IMR-90 (cell line): ENCODE measurements at regions not wholly inside any gene's neighbourhood (a gene's known extent, or its start where the extent isn't known, plus 50 kb on each side); places are given as distances from the start of the nearest gene placed in this dataset.

Experiments
- ATAC-seq: fragments of 200-7000 bp; cut with Tn5 transposase; 2 replicates; pipeline ENCODE4 v1.9.1; 2020; ENCODE audit warnings: low read depth, mild to moderate bottlenecking, moderate library complexity
- BruUV-seq: library from RNA; stranded (reverse); fragments of 400-500 nt; replicated peaks from 2 replicates; lab custom pipeline; 2021; lab: Mats Ljungman, UMichigan
- CTCF ChIA-PET: fragments of 300-600 bp; formaldehyde crosslinking; extraction: SDS; loops from one replicate; lab custom pipeline; 2021; ENCODE audit warnings: antibody characterized with exemption; lab: Yijun Ruan, JAX
- POLR2A ChIA-PET: fragments of 300-600 bp; sonication (Branson Sonifier 250); formaldehyde crosslinking; loops from one replicate; lab custom pipeline; 2022; ENCODE audit warnings: antibody characterized with exemption; ENCODE audit not compliant: unreplicated experiment; lab: Charles Lee
- DNase-seq: peaks from one replicate; pipeline ENCODE4 v3.0.0; 2013
- H2AFZ ChIP-seq: replicated peaks from 2 replicates; pipeline ENCODE3; 2013; ENCODE audit warnings: low read length, mild to moderate bottlenecking; ENCODE audit not compliant: poor library complexity
- H2AK5ac ChIP-seq: 2 replicates; pipeline ENCODE4 v1.6.1; 2013; ENCODE audit warnings: low read depth, low read length, inconsistent platforms
- H2AK9ac ChIP-seq: replicated peaks from 2 replicates; pipeline ENCODE3; 2013; ENCODE audit warnings: mild to moderate bottlenecking, low read depth, low read length, moderate library complexity; ENCODE audit not compliant: poor library complexity
- H2BK120ac ChIP-seq: 2 replicates; pipeline ENCODE4 v1.6.1; 2013; ENCODE audit warnings: low read depth, low read length, inconsistent platforms
- H2BK15ac ChIP-seq: 3 replicates; pipeline ENCODE4 v1.6.1; 2013; ENCODE audit warnings: low read depth, low read length, inconsistent platforms
- H2BK20ac ChIP-seq: 2 replicates; pipeline ENCODE4 v1.6.1; 2013; ENCODE audit warnings: low read depth, mild to moderate bottlenecking, inconsistent platforms, low read length, moderate library complexity
- H2BK5ac ChIP-seq: 2 replicates; pipeline ENCODE4 v1.6.1; 2013; ENCODE audit warnings: mild to moderate bottlenecking, low read depth, low read length, inconsistent platforms; ENCODE audit not compliant: poor library complexity, severe bottlenecking
- H3K14ac ChIP-seq: replicated peaks from 2 replicates; pipeline ENCODE4 v1.6.1; 2013; ENCODE audit warnings: low read depth, low read length, inconsistent platforms
- H3K18ac ChIP-seq: 2 replicates; pipeline ENCODE4 v1.6.1; 2013; ENCODE audit warnings: low read depth, low read length, control low read depth
- H3K23ac ChIP-seq: 2 replicates; pipeline ENCODE4 v1.6.1; 2013; ENCODE audit warnings: low read depth, low read length, inconsistent platforms
- H3K27ac ChIP-seq: 2 replicates; pipeline ENCODE4 v1.5.1; 2013; ENCODE audit warnings: mild to moderate bottlenecking, control low read depth, low read length; ENCODE audit not compliant: insufficient read depth
- H3K27me3 ChIP-seq: 2 replicates; pipeline ENCODE4 v1.6.1; 2013; ENCODE audit warnings: low read length; ENCODE audit not compliant: control insufficient read depth, insufficient read depth
- H3K36me3 ChIP-seq: 2 replicates; pipeline ENCODE4 v1.6.1; 2013; ENCODE audit warnings: low read length, mixed read lengths; ENCODE audit not compliant: control insufficient read depth, insufficient read depth
- H3K4ac ChIP-seq: 2 replicates; pipeline ENCODE4 v1.6.1; 2013; ENCODE audit warnings: low read depth, low read length, inconsistent platforms
- H3K4me1 ChIP-seq: 2 replicates; pipeline ENCODE4 v1.6.1; 2013; ENCODE audit warnings: low read length, mixed read lengths; ENCODE audit not compliant: control insufficient read depth, insufficient read depth
- H3K4me2 ChIP-seq: 2 replicates; pipeline ENCODE4 v1.6.1; 2013; ENCODE audit warnings: low read depth, mild to moderate bottlenecking, control low read depth, low read length, moderate library complexity
- H3K4me3 ChIP-seq: 2 replicates; pipeline ENCODE4 v1.5.1; 2013; ENCODE audit warnings: low read depth, mild to moderate bottlenecking, control low read depth, low read length, moderate library complexity; ENCODE audit not compliant: insufficient read depth
- H3K56ac ChIP-seq: 2 replicates; pipeline ENCODE4 v1.6.1; 2013; ENCODE audit warnings: low read length, inconsistent platforms; ENCODE audit not compliant: insufficient read depth; ENCODE audit errors: extremely low read depth
- H3K79me1 ChIP-seq, 2 experiments: 2 replicates each; pipeline ENCODE4 v1.6.1; 2013; ENCODE audit warnings: low read length in 2 of 2, inconsistent platforms in 1 of 2, low read depth in 1 of 2
- H3K9ac ChIP-seq: 2 replicates; pipeline ENCODE4 v1.6.1; 2013; ENCODE audit warnings: low read depth, low read length, control low read depth
- H3K9me1 ChIP-seq: 2 replicates; pipeline ENCODE4 v1.6.1; 2013; ENCODE audit warnings: low read length, inconsistent platforms; ENCODE audit not compliant: insufficient read depth
- H3K9me3 ChIP-seq: 2 replicates; pipeline ENCODE4 v1.6.1; 2013; ENCODE audit warnings: low read length; ENCODE audit not compliant: control insufficient read depth, insufficient read depth
- H4K20me1 ChIP-seq: 2 replicates; pipeline ENCODE4 v1.6.1; 2013; ENCODE audit warnings: low read length, inconsistent platforms; ENCODE audit not compliant: insufficient read depth
- H4K5ac ChIP-seq: 2 replicates; pipeline ENCODE4 v1.6.1; 2013; ENCODE audit warnings: mild to moderate bottlenecking, low read depth, low read length, control low read depth
- H4K8ac ChIP-seq, 2 experiments: 2 replicates each; pipeline ENCODE4 v1.6.1; 2013; ENCODE audit warnings: low read depth in 2 of 2, low read length in 2 of 2, control low read depth in 1 of 2, inconsistent platforms in 1 of 2
- H4K91ac ChIP-seq: 2 replicates; pipeline ENCODE4 v1.6.1; 2013; ENCODE audit warnings: low read depth, low read length, inconsistent platforms; ENCODE audit not compliant: insufficient read depth
- BHLHE40 ChIP-seq: fragments of 150-350 bp; IDR thresholded peaks from 2 replicates; pipeline ENCODE4 v1.6.1; 2016; ENCODE audit warnings: mild to moderate bottlenecking, low read depth, low read length
- CEBPB ChIP-seq: IDR thresholded peaks from 2 replicates; pipeline ENCODE4 v1.6.1; 2012; ENCODE audit warnings: low read depth, low read length, improper control_type of control experiment
- CHD1 ChIP-seq: IDR thresholded peaks from 2 replicates; pipeline ENCODE4 v1.6.1; 2012; ENCODE audit warnings: low read depth, low read length, improper control_type of control experiment
- FOS ChIP-seq: fragments of 150-350 bp; IDR thresholded peaks from 2 replicates; pipeline ENCODE4 v1.6.1; 2016; ENCODE audit warnings: low read depth, low read length
- MAFK ChIP-seq: IDR thresholded peaks from 2 replicates; pipeline ENCODE4 v1.6.1; 2012; ENCODE audit warnings: low read depth, low read length, improper control_type of control experiment
- MAZ ChIP-seq: IDR thresholded peaks from 2 replicates; pipeline ENCODE4 v1.6.1; 2012; ENCODE audit warnings: low read depth, mild to moderate bottlenecking, low read length, improper control_type of control experiment, moderate library complexity, borderline replicate concordance
- MXI1 ChIP-seq: IDR thresholded peaks from 2 replicates; pipeline ENCODE4 v1.6.1; 2012; ENCODE audit warnings: low read depth, mild to moderate bottlenecking, low read length, moderate library complexity, borderline replicate concordance
- NFE2L2 ChIP-seq: fragments of 150-350 bp; IDR thresholded peaks from 2 replicates; pipeline ENCODE4 v1.6.1; 2016; ENCODE audit warnings: low read depth, mild to moderate bottlenecking, low read length
- POLR2A ChIP-seq: IDR thresholded peaks from 2 replicates; pipeline ENCODE4 v1.6.1; 2012; ENCODE audit warnings: mild to moderate bottlenecking, low read depth, low read length
- RAD21 ChIP-seq: IDR thresholded peaks from 2 replicates; pipeline ENCODE4 v1.6.1; 2012; ENCODE audit warnings: low read length, improper control_type of control experiment
- RCOR1 ChIP-seq: IDR thresholded peaks from 2 replicates; pipeline ENCODE4 v1.6.1; 2012; ENCODE audit warnings: mild to moderate bottlenecking, low read length, improper control_type of control experiment; ENCODE audit not compliant: insufficient replicate concordance
- RFX5 ChIP-seq: IDR thresholded peaks from 2 replicates; pipeline ENCODE4 v1.8.0; 2012; ENCODE audit warnings: low read depth, mild to moderate bottlenecking, low read length, moderate library complexity
- SMC3 ChIP-seq: fragments of 150-350 bp; IDR thresholded peaks from 2 replicates; pipeline ENCODE4 v1.6.1; 2016; ENCODE audit warnings: low read depth, mild to moderate bottlenecking, antibody characterized with exemption, low read length, moderate library complexity
- WGBS, 2 experiments: methylation state at CpG; one replicate each; pipeline versions ENCODE4 v1.1.5 to v1.1.7; 2013; ENCODE audit warnings: missing lambda C conversion rate in 2 of 2; ENCODE audit not compliant: insufficient read length in 1 of 2; ENCODE audit errors: extremely low coverage in 2 of 2; 5-methylcytosine and 5-hydroxymethylcytosine counted together
- dilution Hi-C: fragments of 300-500 bp; cut with HindIII; formaldehyde crosslinking; loops from one replicate; pipeline ENCODE4 v1.14.3; 2018; ENCODE audit warnings: low sequenced_read_pairs; ENCODE audit not compliant: unreplicated experiment
- in situ Hi-C: fragments of 300-500 bp; cut with MboI; formaldehyde crosslinking; loops from 3 replicates; pipeline ENCODE4 v1.14.3; 2019; ENCODE audit warnings: low sequenced_read_pairs, inconsistent platforms, mixed read lengths
- intact Hi-C: fragments of 100-400 bp; cut with micrococcal nuclease; formaldehyde crosslinking; loops from 2 replicates; pipeline ENCODE4 v1.10.0; 2022
- TF ChIP-seq, protein P1 (sequence below): fragments of 150-350 bp; IDR thresholded peaks from 2 replicates; pipeline ENCODE4 v1.6.1; 2017; ENCODE audit warnings: mild to moderate bottlenecking, antibody characterized with exemption, low read length, low read depth
- TF ChIP-seq, protein P2 (sequence below): conservative IDR thresholded peaks from 2 replicates; pipeline ENCODE4 v1.5.1; 2012; ENCODE audit warnings: mild to moderate bottlenecking, low read depth, low read length, improper control_type of control experiment
- TF ChIP-seq, protein P3 (sequence below): fragments of 150-350 bp; IDR thresholded peaks from 2 replicates; pipeline ENCODE4 v1.6.1; 2016; ENCODE audit warnings: low read depth, mild to moderate bottlenecking, low read length, moderate library complexity, borderline replicate concordance

DNA sequence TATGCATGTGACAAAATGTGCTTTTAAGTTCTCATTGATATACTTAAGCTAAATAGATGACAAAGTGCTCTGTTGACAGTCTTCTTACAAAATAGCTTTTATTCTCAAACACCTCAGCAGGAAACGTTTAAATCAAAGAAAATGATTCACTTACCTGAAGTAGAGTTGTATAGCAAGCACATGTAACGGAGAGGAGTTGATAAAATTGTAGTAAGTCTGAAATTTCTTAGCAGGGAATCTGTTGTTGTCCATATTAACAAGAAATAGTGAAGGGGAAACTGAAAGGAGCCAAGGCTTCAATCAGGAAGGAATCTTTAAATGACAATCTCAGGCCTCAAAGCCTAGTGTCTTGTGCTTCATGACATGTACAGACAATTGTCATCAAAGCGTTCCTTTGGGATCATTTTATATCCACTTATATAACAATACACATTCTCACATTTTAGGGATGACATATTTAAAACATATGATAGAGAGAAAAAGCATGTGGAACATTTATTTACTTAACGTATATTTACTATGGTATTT lies 2010.2 kb upstream of the IGFBP7 start:
- no CpG with 5 or more reads among the region's 4 CpGs for WGBS, 2 experiments
- H4K91ac ChIP-seq = no peak overlapping the region
- H3K9me3 ChIP-seq = 0 out of 2 replicates have a peak, but pooled peaks cover 2% of the 10 kb centered on the region
- no peak overlapping the region for H3K18ac ChIP-seq
- H2AFZ ChIP-seq = no peak overlapping the region
- H4K8ac ChIP-seq = no peak overlapping the region
- no peak overlapping the region for H3K4me2 ChIP-seq
- ATAC-seq (no peak), DNase-seq (no peak)
- H3K4ac ChIP-seq = no peak overlapping the region
- intact Hi-C loops = no loop called here
- no peak overlapping the region for H3K56ac ChIP-seq
- H2AK9ac ChIP-seq = no peak overlapping the region
- ChIA-PET CTCF (no interaction called here), POLR2A (no interaction called here)
- no peaks in the 10 kb centered on the region for H3K4me1 ChIP-seq
- no peaks in the 10 kb centered on the region for H3K36me3 ChIP-seq
- H3K27me3 ChIP-seq = no peaks in the 10 kb centered on the region
- H3K23ac ChIP-seq = no peak overlapping the region
- H4K5ac ChIP-seq = no peak overlapping the region
- H2AK5ac ChIP-seq = no peak overlapping the region
- H2BK5ac ChIP-seq = no peak overlapping the region
- H4K20me1 ChIP-seq = no peaks in the 10 kb centered on the region
- no peaks in the 10 kb centered on the region for H3K79me1 ChIP-seq
- no peaks in the 10 kb centered on the region for H3K9me1 ChIP-seq
- dilution Hi-C loops = no loop called here
- H2BK15ac ChIP-seq = no peak overlapping the region
- no peak overlapping the region for H3K4me3 ChIP-seq
- no peak overlapping the region for H3K27ac ChIP-seq
- H2BK120ac ChIP-seq = no peak overlapping the region
- no peak overlapping the region for H3K14ac ChIP-seq
- H3K9ac ChIP-seq = no peak overlapping the region
- no peak overlapping the region for H2BK20ac ChIP-seq
- in situ Hi-C loops = no loop called here
- no TSS peak for BruUV-seq
- TF ChIP-seq NFE2L2 (no peak), BHLHE40 (no peak), RFX5 (no peak), SMC3 (no peak), MAZ (no peak), FOS (no peak), RAD21 (no peak), RCOR1 (no peak), MAFK (no peak), POLR2A (no peak), MXI1 (no peak), CHD1 (no peak), CEBPB (no peak)
- TF ChIP-seq, protein P1, sequence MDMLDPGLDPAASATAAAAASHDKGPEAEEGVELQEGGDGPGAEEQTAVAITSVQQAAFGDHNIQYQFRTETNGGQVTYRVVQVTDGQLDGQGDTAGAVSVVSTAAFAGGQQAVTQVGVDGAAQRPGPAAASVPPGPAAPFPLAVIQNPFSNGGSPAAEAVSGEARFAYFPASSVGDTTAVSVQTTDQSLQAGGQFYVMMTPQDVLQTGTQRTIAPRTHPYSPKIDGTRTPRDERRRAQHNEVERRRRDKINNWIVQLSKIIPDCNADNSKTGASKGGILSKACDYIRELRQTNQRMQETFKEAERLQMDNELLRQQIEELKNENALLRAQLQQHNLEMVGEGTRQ = no peak
- TF ChIP-seq, protein P2, sequence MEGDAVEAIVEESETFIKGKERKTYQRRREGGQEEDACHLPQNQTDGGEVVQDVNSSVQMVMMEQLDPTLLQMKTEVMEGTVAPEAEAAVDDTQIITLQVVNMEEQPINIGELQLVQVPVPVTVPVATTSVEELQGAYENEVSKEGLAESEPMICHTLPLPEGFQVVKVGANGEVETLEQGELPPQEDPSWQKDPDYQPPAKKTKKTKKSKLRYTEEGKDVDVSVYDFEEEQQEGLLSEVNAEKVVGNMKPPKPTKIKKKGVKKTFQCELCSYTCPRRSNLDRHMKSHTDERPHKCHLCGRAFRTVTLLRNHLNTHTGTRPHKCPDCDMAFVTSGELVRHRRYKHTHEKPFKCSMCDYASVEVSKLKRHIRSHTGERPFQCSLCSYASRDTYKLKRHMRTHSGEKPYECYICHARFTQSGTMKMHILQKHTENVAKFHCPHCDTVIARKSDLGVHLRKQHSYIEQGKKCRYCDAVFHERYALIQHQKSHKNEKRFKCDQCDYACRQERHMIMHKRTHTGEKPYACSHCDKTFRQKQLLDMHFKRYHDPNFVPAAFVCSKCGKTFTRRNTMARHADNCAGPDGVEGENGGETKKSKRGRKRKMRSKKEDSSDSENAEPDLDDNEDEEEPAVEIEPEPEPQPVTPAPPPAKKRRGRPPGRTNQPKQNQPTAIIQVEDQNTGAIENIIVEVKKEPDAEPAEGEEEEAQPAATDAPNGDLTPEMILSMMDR = no peak
- TF ChIP-seq, protein P3, sequence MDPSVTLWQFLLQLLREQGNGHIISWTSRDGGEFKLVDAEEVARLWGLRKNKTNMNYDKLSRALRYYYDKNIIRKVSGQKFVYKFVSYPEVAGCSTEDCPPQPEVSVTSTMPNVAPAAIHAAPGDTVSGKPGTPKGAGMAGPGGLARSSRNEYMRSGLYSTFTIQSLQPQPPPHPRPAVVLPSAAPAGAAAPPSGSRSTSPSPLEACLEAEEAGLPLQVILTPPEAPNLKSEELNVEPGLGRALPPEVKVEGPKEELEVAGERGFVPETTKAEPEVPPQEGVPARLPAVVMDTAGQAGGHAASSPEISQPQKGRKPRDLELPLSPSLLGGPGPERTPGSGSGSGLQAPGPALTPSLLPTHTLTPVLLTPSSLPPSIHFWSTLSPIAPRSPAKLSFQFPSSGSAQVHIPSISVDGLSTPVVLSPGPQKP = no peak
